ENCODE measurements at regions not wholly inside any gene's neighbourhood (a gene's known extent, or its start where the extent isn't known, plus 50 kb on each side); places are given as distances from the start of the nearest gene placed in this dataset.

DNA sequence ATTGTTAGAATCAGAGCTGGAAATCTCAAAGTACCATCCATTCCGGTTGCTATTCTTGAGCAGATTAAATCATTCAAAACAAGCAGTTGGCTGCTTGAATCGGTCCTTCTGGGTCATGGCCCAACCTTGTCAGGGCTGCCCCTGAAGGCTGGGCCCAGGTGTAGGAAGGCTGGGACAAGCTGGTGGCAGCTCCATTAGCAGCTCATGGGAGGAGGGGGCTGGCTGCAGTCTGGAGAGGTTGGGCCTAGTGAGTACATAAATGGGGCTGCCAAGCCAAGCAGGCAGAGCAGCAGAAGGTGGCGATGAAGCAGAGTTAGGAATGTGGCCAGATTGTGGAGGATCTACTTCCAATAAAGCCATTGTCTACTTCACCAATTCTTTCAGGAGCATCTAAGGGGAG is 81.4 kb downstream of the ADCYAP1 start:
- 94% methylated on average over 2 of the region's 3 CpGs for WGBS (ENCODE audit: insufficient coverage)
- Histone ChIP-seq H3K4me1 (ENCODE audit: control extremely low read depth in 1 of 4, control insufficient read depth in 4 of 4, insufficient read depth in 4 of 4, low read length in 3 of 4) (peaks cover 0 to 3% (median 2%) of the 10 kb centered on the region in 4 experiments), H3K27ac (ENCODE audit: insufficient read depth in 1 of 2, low read depth in 1 of 2, low read length in 2 of 2, poor library complexity in 1 of 2, severe bottlenecking in 2 of 2) (no peak overlapping the region), H3K9me3 (ENCODE audit: control extremely low read depth in 1 of 5, control insufficient read depth in 4 of 5, insufficient read depth in 2 of 5, low read depth in 1 of 5, low read length in 4 of 5) (no peaks in the 10 kb centered on the region), H3K27me3 (replicated peaks in 2 of 5; ENCODE audit: control insufficient read depth in 4 of 5, insufficient read depth in 5 of 5, low read length in 4 of 5) (no peaks in the 10 kb centered on the region), H3K36me3 (ENCODE audit: control insufficient read depth in 4 of 4, insufficient read depth in 4 of 4, low read length in 3 of 4) (no peaks in the 10 kb centered on the region), H3K4me3 (ENCODE audit: control insufficient read depth in 1 of 7, extremely low read depth in 1 of 7, insufficient read depth in 4 of 7, low read depth in 2 of 7, low read length in 6 of 7) (no peak overlapping the region)
- DNase-seq, result no peak
- CTCF ChIA-PET, result no interaction called here
- POLR2A ChIA-PET, result interaction anchor here (0.5 kb wide), 1 partner anchor 14 kb away, joined by 5 read pairs; no protein-coding TSS in a partner anchor

DNA sequence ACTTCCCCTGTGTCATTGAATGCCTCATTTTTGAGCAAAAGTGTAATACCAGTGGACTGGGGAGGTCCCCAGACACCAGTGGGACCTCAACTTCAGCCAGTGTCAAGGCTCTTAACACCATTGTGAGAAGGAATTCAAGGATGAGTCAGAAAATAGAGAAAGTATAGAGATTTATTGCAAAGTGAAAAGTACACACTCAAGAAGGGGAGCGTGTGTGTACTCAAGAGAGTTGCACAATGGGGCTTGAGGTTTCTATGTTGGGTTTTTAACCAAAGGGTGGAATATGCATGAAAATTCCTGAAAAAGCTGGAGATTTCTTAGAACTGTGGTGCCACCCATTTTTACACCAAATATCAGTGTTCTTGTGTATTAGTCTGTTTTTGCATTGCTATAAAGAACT is 81.9 kb downstream of the ADCYAP1 start:
- Histone ChIP-seq H3K4me1 (ENCODE audit: control extremely low read depth in 1 of 4, control insufficient read depth in 4 of 4, insufficient read depth in 4 of 4, low read length in 3 of 4) (peaks cover 0 to 3% (median 2%) of the 10 kb centered on the region in 4 experiments), H3K9me3 (ENCODE audit: control extremely low read depth in 1 of 5, control insufficient read depth in 4 of 5, insufficient read depth in 2 of 5, low read depth in 1 of 5, low read length in 4 of 5) (no peaks in the 10 kb centered on the region), H3K27me3 (replicated peaks in 2 of 5; ENCODE audit: control insufficient read depth in 4 of 5, insufficient read depth in 5 of 5, low read length in 4 of 5) (no peaks in the 10 kb centered on the region), H3K4me3 (ENCODE audit: control insufficient read depth in 1 of 7, extremely low read depth in 1 of 7, insufficient read depth in 4 of 7, low read depth in 2 of 7, low read length in 6 of 7) (no peak overlapping the region), H3K27ac (ENCODE audit: insufficient read depth in 1 of 2, low read depth in 1 of 2, low read length in 2 of 2, poor library complexity in 1 of 2, severe bottlenecking in 2 of 2) (no peak overlapping the region), H3K36me3 (ENCODE audit: control insufficient read depth in 4 of 4, insufficient read depth in 4 of 4, low read length in 3 of 4) (no peaks in the 10 kb centered on the region)
- DNase-seq, result no peak
- CTCF ChIA-PET, result no interaction called here
- POLR2A ChIA-PET, result interaction anchor here (0.5 kb wide), 1 partner anchor 14 kb away, joined by 5 read pairs; no protein-coding TSS in a partner anchor
- WGBS (ENCODE audit: insufficient coverage), result 91% methylated on average over 1 of the region's 1 CpG

DNA sequence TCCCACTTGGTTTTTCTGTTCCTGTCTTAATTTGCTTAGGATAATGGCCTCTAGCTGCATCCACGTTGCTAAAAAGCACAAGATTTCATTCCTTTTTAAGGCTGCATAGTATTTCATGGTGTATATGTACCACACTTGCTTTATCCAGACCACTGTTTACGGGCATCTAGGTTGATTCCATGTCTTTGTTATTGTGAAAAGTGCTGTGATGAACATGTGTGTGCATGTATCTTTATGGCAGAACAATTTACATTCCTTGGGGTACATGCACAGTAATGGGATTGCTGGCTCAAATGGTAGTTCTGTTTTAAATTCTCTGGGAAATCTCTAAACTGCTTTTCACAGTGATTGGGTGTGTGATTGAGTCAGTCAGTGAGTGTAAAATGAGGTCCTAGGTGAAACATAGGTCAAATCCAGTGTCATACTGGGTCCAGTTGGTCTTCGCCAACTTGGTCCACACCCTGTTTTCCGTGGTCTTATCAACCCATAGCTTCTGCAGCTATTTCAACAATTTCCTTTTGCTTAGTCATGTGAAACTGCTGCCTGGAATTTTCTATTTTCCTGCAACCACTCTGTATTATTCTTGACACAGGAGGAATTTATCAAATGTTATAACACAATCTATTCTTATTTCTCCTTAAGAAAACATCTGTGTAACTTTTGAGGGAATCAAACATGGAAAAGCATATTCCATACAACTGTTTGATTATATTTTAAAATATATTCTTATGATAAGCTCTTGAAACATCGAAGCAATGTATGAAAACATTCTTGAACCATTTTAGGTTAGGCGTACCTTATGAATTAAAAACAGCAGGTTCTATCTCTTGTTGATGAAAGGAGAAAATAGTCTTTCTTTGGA is 82.9 kb downstream of the ADCYAP1 start:
- DNase-seq, result peak in 2 of 3 donors; percentile 43 to 73

DNA sequence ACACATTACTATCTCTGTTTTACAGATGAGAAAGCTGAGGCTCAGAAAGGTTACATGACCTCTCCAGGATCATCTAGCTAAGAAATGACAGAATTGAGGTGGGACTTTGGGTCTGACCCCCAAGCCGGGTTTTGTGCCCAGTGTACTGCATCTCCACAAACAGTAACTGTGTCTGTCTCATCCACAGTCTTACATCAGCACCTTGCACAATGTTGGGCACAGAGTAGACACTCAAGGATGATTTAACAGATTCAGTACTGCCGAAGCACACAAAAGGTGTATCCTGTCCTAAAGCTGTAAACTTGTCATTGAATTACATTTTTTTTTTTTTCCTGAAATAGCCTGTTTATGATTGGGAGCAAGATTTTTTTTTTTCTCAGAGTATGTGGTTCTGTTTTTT is 84.8 kb downstream of the ADCYAP1 start:
- no CpG with 5 or more reads among the region's 2 CpGs for WGBS (ENCODE audit: insufficient coverage)
- Histone ChIP-seq H3K27ac (ENCODE audit: insufficient read depth in 1 of 2, low read depth in 1 of 2, low read length in 2 of 2, poor library complexity in 1 of 2, severe bottlenecking in 2 of 2) (no peak overlapping the region), H3K4me3 (ENCODE audit: control insufficient read depth in 1 of 7, extremely low read depth in 1 of 7, insufficient read depth in 4 of 7, low read depth in 2 of 7, low read length in 6 of 7) (no peak overlapping the region), H3K36me3 (ENCODE audit: control insufficient read depth in 4 of 4, insufficient read depth in 4 of 4, low read length in 3 of 4) (no peaks in the 10 kb centered on the region), H3K9me3 (ENCODE audit: control extremely low read depth in 1 of 5, control insufficient read depth in 4 of 5, insufficient read depth in 2 of 5, low read depth in 1 of 5, low read length in 4 of 5) (peaks cover 0 to 8% (median 0%) of the 10 kb centered on the region in 5 experiments), H3K4me1 (ENCODE audit: control extremely low read depth in 1 of 4, control insufficient read depth in 4 of 4, insufficient read depth in 4 of 4, low read length in 3 of 4) (peaks cover 0 to 3% (median 2%) of the 10 kb centered on the region in 4 experiments), H3K27me3 (replicated peaks in 2 of 5; ENCODE audit: control insufficient read depth in 4 of 5, insufficient read depth in 5 of 5, low read length in 4 of 5) (no peaks in the 10 kb centered on the region)
- ChIA-PET POLR2A (interaction anchor here (0.7 kb wide), 1 partner anchor 34 kb away, joined by 4 read pairs; no protein-coding TSS in a partner anchor), CTCF (no interaction called here)
- DNase-seq, result no peak

More for the DNA sequence above, 82.9 kb downstream of the ADCYAP1 start:
- WGBS (ENCODE audit: insufficient coverage), result 74% methylated on average over 6 of the region's 6 CpGs
- Histone ChIP-seq H3K27ac (ENCODE audit: insufficient read depth in 1 of 2, low read depth in 1 of 2, low read length in 2 of 2, poor library complexity in 1 of 2, severe bottlenecking in 2 of 2) (no peak overlapping the region), H3K9me3 (ENCODE audit: control extremely low read depth in 1 of 5, control insufficient read depth in 4 of 5, insufficient read depth in 2 of 5, low read depth in 1 of 5, low read length in 4 of 5) (peaks cover 0 to under 1% (median 0%) of the 10 kb centered on the region in 5 experiments), H3K36me3 (ENCODE audit: control insufficient read depth in 4 of 4, insufficient read depth in 4 of 4, low read length in 3 of 4) (no peaks in the 10 kb centered on the region), H3K4me1 (ENCODE audit: control extremely low read depth in 1 of 4, control insufficient read depth in 4 of 4, insufficient read depth in 4 of 4, low read length in 3 of 4) (peaks cover 0 to 3% (median 2%) of the 10 kb centered on the region in 4 experiments), H3K4me3 (ENCODE audit: control insufficient read depth in 1 of 7, extremely low read depth in 1 of 7, insufficient read depth in 4 of 7, low read depth in 2 of 7, low read length in 6 of 7) (no peak overlapping the region), H3K27me3 (replicated peaks in 2 of 5; ENCODE audit: control insufficient read depth in 4 of 5, insufficient read depth in 5 of 5, low read length in 4 of 5) (no peaks in the 10 kb centered on the region)
- ChIA-PET POLR2A (no interaction called here), CTCF (no interaction called here)

DNA sequence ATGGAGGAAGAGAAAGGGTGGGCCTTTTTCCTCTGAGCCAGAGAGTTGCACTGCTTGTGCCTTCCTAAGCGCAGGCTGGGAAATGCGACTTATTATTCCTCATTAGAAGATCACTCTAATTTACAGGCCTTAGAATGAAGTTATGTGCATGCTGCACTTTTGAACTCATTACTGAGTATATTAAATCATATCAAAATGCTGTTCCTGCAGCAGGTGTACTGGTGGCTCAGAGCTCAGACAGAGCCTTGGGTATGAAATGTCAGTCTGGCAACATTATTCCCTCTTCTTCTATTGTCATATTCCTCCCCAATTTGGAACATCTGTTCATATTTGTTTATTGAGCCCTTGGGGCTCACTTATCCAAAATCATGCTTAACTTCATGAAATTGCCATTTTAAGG is 85.5 kb downstream of the ADCYAP1 start:
- Histone ChIP-seq H3K9me3 (ENCODE audit: control extremely low read depth in 1 of 5, control insufficient read depth in 4 of 5, insufficient read depth in 2 of 5, low read depth in 1 of 5, low read length in 4 of 5) (peaks cover 0 to 8% (median 0%) of the 10 kb centered on the region in 5 experiments), H3K27ac (ENCODE audit: insufficient read depth in 1 of 2, low read depth in 1 of 2, low read length in 2 of 2, poor library complexity in 1 of 2, severe bottlenecking in 2 of 2) (no peak overlapping the region), H3K36me3 (ENCODE audit: control insufficient read depth in 4 of 4, insufficient read depth in 4 of 4, low read length in 3 of 4) (no peaks in the 10 kb centered on the region), H3K27me3 (replicated peaks in 2 of 5; ENCODE audit: control insufficient read depth in 4 of 5, insufficient read depth in 5 of 5, low read length in 4 of 5) (no peaks in the 10 kb centered on the region), H3K4me1 (ENCODE audit: control extremely low read depth in 1 of 4, control insufficient read depth in 4 of 4, insufficient read depth in 4 of 4, low read length in 3 of 4) (peaks cover 0 to 3% (median 2%) of the 10 kb centered on the region in 4 experiments), H3K4me3 (ENCODE audit: control insufficient read depth in 1 of 7, extremely low read depth in 1 of 7, insufficient read depth in 4 of 7, low read depth in 2 of 7, low read length in 6 of 7) (no peak overlapping the region)
- ChIA-PET POLR2A (no interaction called here), CTCF (no interaction called here)
- no peak for DNase-seq
- no CpG with 5 or more reads among the region's 2 CpGs for WGBS (ENCODE audit: insufficient coverage)

DNA sequence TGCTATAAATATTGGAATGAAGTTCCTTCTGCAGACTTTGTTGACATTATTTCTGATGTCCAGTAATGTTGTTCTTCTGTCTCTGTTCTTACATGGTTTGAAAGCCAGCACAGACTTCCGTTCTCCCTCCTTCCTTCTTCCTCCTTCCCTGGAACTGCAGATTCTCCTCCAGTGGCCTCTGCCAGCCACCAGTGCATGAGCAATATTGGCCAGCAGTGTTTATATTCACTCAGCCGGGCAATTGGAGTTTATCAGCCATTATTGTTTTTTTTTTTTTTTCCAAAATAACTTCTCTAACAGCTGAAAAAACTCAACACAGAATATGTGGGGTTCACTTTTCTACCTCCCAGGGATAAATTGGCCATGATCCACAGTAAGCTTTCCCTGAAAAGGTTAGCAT is 86.8 kb downstream of the ADCYAP1 start:
- ChIA-PET CTCF (no interaction called here), POLR2A (no interaction called here)
- no peaks in the 10 kb centered on the region for H3K27me3 ChIP-seq (replicated peaks in 2 of 5; ENCODE audit: control insufficient read depth in 4 of 5, insufficient read depth in 5 of 5, low read length in 4 of 5)
- H3K9me3 ChIP-seq (ENCODE audit: control extremely low read depth in 1 of 5, control insufficient read depth in 4 of 5, insufficient read depth in 2 of 5, low read depth in 1 of 5, low read length in 4 of 5), result peaks cover 0 to 8% (median 0%) of the 10 kb centered on the region in 5 experiments
- no peak overlapping the region for H3K27ac ChIP-seq (ENCODE audit: insufficient read depth in 1 of 2, low read depth in 1 of 2, low read length in 2 of 2, poor library complexity in 1 of 2, severe bottlenecking in 2 of 2)
- WGBS (ENCODE audit: insufficient coverage), result 100% methylated on average over 2 of the region's 2 CpGs
- H3K4me1 ChIP-seq (ENCODE audit: control extremely low read depth in 1 of 4, control insufficient read depth in 4 of 4, insufficient read depth in 4 of 4, low read length in 3 of 4), result peaks cover 0 to 3% (median 2%) of the 10 kb centered on the region in 4 experiments
- no peak for DNase-seq
- H3K36me3 ChIP-seq (ENCODE audit: control insufficient read depth in 4 of 4, insufficient read depth in 4 of 4, low read length in 3 of 4), result no peaks in the 10 kb centered on the region
- H3K4me3 ChIP-seq (ENCODE audit: control insufficient read depth in 1 of 7, extremely low read depth in 1 of 7, insufficient read depth in 4 of 7, low read depth in 2 of 7, low read length in 6 of 7), result no peak overlapping the region

DNA sequence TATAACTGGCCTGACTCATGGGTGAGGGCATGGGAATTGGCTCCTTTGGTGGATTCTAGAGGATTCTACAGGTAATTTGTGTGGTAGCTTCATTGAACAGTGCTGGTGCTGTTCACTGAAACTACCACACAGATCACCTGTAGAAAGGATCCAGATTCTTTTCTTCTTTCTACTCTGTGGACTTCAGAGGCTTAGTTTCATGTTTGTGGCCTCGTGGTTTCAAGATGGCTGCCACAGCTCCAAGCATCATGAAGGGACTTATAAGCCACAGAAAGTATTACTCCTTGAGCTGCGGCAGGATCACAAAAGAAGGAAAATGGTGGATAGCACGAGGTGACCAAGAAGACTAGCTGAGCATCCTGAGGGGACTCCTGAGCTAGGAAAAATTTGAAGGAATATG is 88.9 kb downstream of the ADCYAP1 start:
- Histone ChIP-seq H3K4me3 (ENCODE audit: control insufficient read depth in 1 of 7, extremely low read depth in 1 of 7, insufficient read depth in 4 of 7, low read depth in 2 of 7, low read length in 6 of 7) (no peak overlapping the region), H3K9me3 (ENCODE audit: control extremely low read depth in 1 of 5, control insufficient read depth in 4 of 5, insufficient read depth in 2 of 5, low read depth in 1 of 5, low read length in 4 of 5) (peaks cover 0 to 8% (median 0%) of the 10 kb centered on the region in 5 experiments), H3K36me3 (ENCODE audit: control insufficient read depth in 4 of 4, insufficient read depth in 4 of 4, low read length in 3 of 4) (no peaks in the 10 kb centered on the region), H3K4me1 (ENCODE audit: control extremely low read depth in 1 of 4, control insufficient read depth in 4 of 4, insufficient read depth in 4 of 4, low read length in 3 of 4) (peaks cover 0 to 3% (median 0%) of the 10 kb centered on the region in 4 experiments), H3K27me3 (replicated peaks in 2 of 5; ENCODE audit: control insufficient read depth in 4 of 5, insufficient read depth in 5 of 5, low read length in 4 of 5) (no peaks in the 10 kb centered on the region), H3K27ac (ENCODE audit: insufficient read depth in 1 of 2, low read depth in 1 of 2, low read length in 2 of 2, poor library complexity in 1 of 2, severe bottlenecking in 2 of 2) (no peak overlapping the region)
- POLR2A ChIA-PET, result no interaction called here
- WGBS (ENCODE audit: insufficient coverage), result 97% methylated on average over 3 of the region's 3 CpGs
- no peak for DNase-seq
- CTCF ChIA-PET, result no interaction called here
